Body of pancreas (tissue), 4 donors: ENCODE measurements at regions not wholly inside any gene's neighbourhood (a gene's known extent, or its start where the extent isn't known, plus 50 kb on each side); places are given as distances from the start of the nearest gene placed in this dataset.

Experiments
- POLR2A ChIP-seq, 3 donors: fragments of 450-650 bp; IDR thresholded peaks; one replicate each; pipeline ENCODE4 v1.6.1; 2016; ENCODE audit warnings: antibody characterized with exemption in 3 of 3, mild to moderate bottlenecking in 2 of 3
- TF ChIP-seq, protein P1 (sequence below), 7 experiments: fragments of 450-650 bp in 4 of 7; fragments of 200-600 bp in 3 of 7; sonication (generic) in 3 of 7; IDR thresholded peaks; one replicate each; pipeline ENCODE4 v1.5.1; 2016 to 2019; ENCODE audit warnings: antibody characterized with exemption in 7 of 7

DNA sequence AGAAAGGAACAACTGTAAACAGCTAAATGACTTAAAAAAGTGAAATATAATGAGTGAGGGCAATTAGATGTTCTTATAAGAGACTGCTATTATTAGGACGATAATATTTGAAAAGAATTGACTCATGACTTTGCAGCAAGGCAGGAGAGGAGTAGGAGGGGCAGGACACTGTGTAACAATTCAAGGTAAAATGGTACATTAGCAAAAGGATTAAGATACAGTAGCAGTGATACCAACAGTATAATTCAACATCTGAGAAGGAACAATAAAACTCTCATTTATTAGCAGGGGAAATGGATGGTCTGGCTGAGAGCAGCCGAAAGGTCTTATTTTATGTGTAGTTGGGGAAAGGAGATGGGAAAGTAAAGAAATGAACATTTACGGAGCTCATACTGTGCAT, 315.5 kb upstream of the BOD1L1 start:
- TF ChIP-seq, protein P1, sequence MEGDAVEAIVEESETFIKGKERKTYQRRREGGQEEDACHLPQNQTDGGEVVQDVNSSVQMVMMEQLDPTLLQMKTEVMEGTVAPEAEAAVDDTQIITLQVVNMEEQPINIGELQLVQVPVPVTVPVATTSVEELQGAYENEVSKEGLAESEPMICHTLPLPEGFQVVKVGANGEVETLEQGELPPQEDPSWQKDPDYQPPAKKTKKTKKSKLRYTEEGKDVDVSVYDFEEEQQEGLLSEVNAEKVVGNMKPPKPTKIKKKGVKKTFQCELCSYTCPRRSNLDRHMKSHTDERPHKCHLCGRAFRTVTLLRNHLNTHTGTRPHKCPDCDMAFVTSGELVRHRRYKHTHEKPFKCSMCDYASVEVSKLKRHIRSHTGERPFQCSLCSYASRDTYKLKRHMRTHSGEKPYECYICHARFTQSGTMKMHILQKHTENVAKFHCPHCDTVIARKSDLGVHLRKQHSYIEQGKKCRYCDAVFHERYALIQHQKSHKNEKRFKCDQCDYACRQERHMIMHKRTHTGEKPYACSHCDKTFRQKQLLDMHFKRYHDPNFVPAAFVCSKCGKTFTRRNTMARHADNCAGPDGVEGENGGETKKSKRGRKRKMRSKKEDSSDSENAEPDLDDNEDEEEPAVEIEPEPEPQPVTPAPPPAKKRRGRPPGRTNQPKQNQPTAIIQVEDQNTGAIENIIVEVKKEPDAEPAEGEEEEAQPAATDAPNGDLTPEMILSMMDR (IDR thresholded peaks at IDR 0.05), result no peak
- TF ChIP-seq POLR2A (IDR thresholded peaks at IDR 0.05), result no peak
